HEK293 (cell line): ENCODE measurements at regions not wholly inside any gene's neighbourhood (a gene's known extent, or its start where the extent isn't known, plus 50 kb on each side); places are given as distances from the start of the nearest gene placed in this dataset.

Experiments used
- BCL11A ChIP-seq: fragments of 450-650 bp; formaldehyde crosslinking; IDR thresholded peaks from 2 replicates; pipeline ENCODE4 v1.5.1; 2016; ENCODE audit warnings: low read depth, missing biosample characterization, missing genetic modification characterization
- KLF9 ChIP-seq: fragments of 450-650 bp; formaldehyde crosslinking; IDR thresholded peaks from 2 replicates; pipeline ENCODE4 v1.5.1; 2016; ENCODE audit warnings: missing biosample characterization, missing genetic modification characterization, low read depth
- MEIS1 ChIP-seq: sonication (generic); formaldehyde crosslinking; IDR thresholded peaks from 2 replicates; pipeline ENCODE4 v1.8.1; 2022; ENCODE audit warnings: missing genetic modification reagents, mild to moderate bottlenecking, borderline replicate concordance
- ZBTB7A ChIP-seq: fragments of 450-650 bp; formaldehyde crosslinking; IDR thresholded peaks from 2 replicates; pipeline ENCODE4 v1.5.1; 2016; ENCODE audit warnings: low read depth, missing biosample characterization, missing genetic modification characterization
- ZNF274 ChIP-seq, 2 experiments: fragments of 200-500 bp in 1 of 2; fragments of 450-650 bp in 1 of 2; sonication (Bioruptor generic) in 1 of 2; formaldehyde crosslinking in 1 of 2; IDR thresholded peaks; 2 replicates each; pipeline versions ENCODE4 v1.5.1 to v1.6.1; 2014 to 2016; ENCODE audit warnings: borderline replicate concordance in 1 of 2, inconsistent platforms in 1 of 2, low read length in 1 of 2, missing biosample characterization in 1 of 2, missing genetic modification characterization in 1 of 2
- ZNF660 ChIP-seq: fragments of 450-650 bp; IDR thresholded peaks from 2 replicates; pipeline ENCODE4 v1.5.1; 2018; ENCODE audit warnings: missing biosample characterization, mild to moderate bottlenecking, missing genetic modification characterization
- ZNF792 ChIP-seq: fragments of 450-650 bp; formaldehyde crosslinking; IDR thresholded peaks from 2 replicates; pipeline ENCODE4 v1.5.1; 2016; ENCODE audit warnings: missing biosample characterization, missing genetic modification characterization
- ZNF843 ChIP-seq: fragments of 450-650 bp; formaldehyde crosslinking; IDR thresholded peaks from 2 replicates; pipeline ENCODE4 v1.5.1; 2016; ENCODE audit warnings: missing biosample characterization, missing genetic modification characterization
- TF ChIP-seq, protein P1 (sequence below): fragments of 450-650 bp; formaldehyde crosslinking; IDR thresholded peaks from 2 replicates; pipeline ENCODE4 v1.5.1; 2016; ENCODE audit warnings: missing biosample characterization, missing genetic modification characterization
- TF ChIP-seq, protein P2 (sequence below): fragments of 450-650 bp; formaldehyde crosslinking; IDR thresholded peaks from 2 replicates; pipeline ENCODE4 v1.5.1; 2016; ENCODE audit warnings: missing biosample characterization, missing genetic modification characterization
- TF ChIP-seq, protein P3 (sequence below): sonication (generic); formaldehyde crosslinking; IDR thresholded peaks from 2 replicates; pipeline ENCODE4 v1.8.1; 2022; ENCODE audit warnings: mild to moderate bottlenecking, moderate library complexity, missing genetic modification reagents
- TF ChIP-seq, protein P4 (sequence below): fragments of 450-650 bp; formaldehyde crosslinking; IDR thresholded peaks from 2 replicates; pipeline ENCODE4 v1.5.1; 2016; ENCODE audit warnings: missing biosample characterization, missing genetic modification characterization

DNA sequence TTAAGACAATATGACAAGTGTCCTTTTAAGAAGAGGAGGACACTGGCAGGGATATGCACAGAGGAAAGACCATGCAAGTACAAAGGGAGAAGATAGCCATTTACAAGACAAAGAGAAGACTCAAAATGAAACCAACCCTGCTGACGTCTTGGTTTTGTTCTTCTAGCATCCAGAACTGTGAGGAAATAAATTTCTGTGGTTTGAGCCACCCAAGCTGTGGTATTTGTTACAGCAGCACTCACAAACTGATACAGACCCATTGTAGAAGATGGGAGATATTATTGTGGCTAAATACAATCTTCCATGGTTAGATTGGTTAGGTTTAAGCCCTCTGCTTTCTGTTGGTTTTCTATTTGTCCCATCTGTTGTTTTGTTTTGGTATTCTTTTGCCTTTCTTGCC, 88.6 kb upstream of the SLC35F1 start:
- TF ChIP-seq, protein P1, sequence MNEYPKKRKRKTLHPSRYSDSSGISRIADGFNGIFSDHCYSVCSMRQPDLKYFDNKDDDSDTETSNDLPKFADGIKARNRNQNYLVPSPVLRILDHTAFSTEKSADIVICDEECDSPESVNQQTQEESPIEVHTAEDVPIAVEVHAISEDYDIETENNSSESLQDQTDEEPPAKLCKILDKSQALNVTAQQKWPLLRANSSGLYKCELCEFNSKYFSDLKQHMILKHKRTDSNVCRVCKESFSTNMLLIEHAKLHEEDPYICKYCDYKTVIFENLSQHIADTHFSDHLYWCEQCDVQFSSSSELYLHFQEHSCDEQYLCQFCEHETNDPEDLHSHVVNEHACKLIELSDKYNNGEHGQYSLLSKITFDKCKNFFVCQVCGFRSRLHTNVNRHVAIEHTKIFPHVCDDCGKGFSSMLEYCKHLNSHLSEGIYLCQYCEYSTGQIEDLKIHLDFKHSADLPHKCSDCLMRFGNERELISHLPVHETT (tag by site-specific recombination) = no peak
- TF ChIP-seq ZNF660 (tag by site-specific recombination) (no peak), ZNF792 (tag by site-specific recombination) (no peak), ZNF274 (IDR thresholded peaks at IDR 0.05; ENCODE audit: low read length) (no peak), ZNF274 (tag by site-specific recombination; IDR thresholded peaks at IDR 0.05; ENCODE audit: borderline replicate concordance) (no peak), BCL11A (no peak), MEIS1 (CRISPR knock-in tag) (no peak), ZNF843 (tag by site-specific recombination) (no peak), KLF9 (no peak), ZBTB7A (no peak)
- TF ChIP-seq, protein P2, sequence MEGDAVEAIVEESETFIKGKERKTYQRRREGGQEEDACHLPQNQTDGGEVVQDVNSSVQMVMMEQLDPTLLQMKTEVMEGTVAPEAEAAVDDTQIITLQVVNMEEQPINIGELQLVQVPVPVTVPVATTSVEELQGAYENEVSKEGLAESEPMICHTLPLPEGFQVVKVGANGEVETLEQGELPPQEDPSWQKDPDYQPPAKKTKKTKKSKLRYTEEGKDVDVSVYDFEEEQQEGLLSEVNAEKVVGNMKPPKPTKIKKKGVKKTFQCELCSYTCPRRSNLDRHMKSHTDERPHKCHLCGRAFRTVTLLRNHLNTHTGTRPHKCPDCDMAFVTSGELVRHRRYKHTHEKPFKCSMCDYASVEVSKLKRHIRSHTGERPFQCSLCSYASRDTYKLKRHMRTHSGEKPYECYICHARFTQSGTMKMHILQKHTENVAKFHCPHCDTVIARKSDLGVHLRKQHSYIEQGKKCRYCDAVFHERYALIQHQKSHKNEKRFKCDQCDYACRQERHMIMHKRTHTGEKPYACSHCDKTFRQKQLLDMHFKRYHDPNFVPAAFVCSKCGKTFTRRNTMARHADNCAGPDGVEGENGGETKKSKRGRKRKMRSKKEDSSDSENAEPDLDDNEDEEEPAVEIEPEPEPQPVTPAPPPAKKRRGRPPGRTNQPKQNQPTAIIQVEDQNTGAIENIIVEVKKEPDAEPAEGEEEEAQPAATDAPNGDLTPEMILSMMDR = no peak
- TF ChIP-seq, protein P3, sequence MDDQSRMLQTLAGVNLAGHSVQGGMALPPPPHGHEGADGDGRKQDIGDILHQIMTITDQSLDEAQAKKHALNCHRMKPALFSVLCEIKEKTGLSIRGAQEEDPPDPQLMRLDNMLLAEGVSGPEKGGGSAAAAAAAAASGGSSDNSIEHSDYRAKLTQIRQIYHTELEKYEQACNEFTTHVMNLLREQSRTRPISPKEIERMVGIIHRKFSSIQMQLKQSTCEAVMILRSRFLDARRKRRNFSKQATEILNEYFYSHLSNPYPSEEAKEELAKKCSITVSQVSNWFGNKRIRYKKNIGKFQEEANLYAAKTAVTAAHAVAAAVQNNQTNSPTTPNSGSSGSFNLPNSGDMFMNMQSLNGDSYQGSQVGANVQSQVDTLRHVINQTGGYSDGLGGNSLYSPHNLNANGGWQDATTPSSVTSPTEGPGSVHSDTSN = no peak
- TF ChIP-seq, protein P4, sequence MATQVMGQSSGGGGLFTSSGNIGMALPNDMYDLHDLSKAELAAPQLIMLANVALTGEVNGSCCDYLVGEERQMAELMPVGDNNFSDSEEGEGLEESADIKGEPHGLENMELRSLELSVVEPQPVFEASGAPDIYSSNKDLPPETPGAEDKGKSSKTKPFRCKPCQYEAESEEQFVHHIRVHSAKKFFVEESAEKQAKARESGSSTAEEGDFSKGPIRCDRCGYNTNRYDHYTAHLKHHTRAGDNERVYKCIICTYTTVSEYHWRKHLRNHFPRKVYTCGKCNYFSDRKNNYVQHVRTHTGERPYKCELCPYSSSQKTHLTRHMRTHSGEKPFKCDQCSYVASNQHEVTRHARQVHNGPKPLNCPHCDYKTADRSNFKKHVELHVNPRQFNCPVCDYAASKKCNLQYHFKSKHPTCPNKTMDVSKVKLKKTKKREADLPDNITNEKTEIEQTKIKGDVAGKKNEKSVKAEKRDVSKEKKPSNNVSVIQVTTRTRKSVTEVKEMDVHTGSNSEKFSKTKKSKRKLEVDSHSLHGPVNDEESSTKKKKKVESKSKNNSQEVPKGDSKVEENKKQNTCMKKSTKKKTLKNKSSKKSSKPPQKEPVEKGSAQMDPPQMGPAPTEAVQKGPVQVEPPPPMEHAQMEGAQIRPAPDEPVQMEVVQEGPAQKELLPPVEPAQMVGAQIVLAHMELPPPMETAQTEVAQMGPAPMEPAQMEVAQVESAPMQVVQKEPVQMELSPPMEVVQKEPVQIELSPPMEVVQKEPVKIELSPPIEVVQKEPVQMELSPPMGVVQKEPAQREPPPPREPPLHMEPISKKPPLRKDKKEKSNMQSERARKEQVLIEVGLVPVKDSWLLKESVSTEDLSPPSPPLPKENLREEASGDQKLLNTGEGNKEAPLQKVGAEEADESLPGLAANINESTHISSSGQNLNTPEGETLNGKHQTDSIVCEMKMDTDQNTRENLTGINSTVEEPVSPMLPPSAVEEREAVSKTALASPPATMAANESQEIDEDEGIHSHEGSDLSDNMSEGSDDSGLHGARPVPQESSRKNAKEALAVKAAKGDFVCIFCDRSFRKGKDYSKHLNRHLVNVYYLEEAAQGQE (tag by site-specific recombination) = no peak
